Stimulated activated CD8-positive, alpha-beta memory T cell treated with anti-CD3 and anti-CD28 coated beads, Interleukin-4, amount 100 ng/mL, for 48 hours (primary cell): ENCODE measurements at regions not wholly inside any gene's neighbourhood (a gene's known extent, or its start where the extent isn't known, plus 50 kb on each side); places are given as distances from the start of the nearest gene placed in this dataset.

Experiments
- DNase-seq: peaks from one replicate; pipeline ENCODE4 v3.0.0-alpha.2; 2020

DNA sequence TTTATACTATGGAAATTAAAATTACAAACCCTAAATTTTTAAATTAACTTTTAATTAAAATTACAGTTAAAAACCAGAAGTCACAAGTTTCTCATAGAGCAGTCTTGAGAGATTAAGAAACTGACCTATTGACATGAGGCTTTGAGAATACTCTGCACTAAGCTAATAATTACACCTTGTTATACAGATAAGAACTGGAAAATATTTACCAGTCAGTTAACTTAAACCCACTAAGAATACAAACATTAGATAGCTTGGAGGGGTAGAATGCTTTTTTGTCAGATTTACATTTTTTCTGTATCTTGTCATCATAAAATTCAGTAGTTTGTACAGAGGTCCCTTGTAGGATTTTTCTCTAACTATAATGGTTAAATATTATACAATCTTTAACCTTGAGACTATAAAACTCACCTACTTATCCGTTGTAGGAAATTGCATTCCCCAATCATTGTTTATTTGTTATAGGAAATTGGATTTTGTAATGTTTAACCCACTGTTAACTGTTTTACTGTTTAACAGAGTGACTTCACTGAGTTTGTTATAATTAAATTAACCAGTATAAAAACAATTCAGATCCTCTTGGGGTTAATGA, 219.7 kb upstream of the PKDCC start:
- no peak for DNase-seq

DNA sequence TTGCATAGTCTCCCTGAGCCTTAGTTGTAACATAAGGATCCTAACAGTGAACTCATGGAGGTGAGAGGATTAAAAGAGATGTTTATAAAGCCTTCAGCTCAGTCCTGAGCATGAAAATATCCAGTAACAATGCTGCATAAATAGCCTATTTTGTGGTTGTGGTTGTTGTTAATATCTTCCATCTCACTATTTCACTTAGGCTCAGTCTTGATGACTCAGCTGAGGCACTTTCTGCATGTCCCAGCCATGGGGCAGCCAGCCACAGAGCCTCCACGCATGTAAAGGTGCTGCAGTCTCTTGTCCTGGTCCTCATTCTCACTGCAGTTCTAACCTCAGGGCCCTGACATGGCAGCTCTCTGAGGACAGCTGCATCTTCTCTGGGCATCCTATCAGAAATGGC, 218.8 kb upstream of the PKDCC start:
- DNase-seq = no peak

DNA sequence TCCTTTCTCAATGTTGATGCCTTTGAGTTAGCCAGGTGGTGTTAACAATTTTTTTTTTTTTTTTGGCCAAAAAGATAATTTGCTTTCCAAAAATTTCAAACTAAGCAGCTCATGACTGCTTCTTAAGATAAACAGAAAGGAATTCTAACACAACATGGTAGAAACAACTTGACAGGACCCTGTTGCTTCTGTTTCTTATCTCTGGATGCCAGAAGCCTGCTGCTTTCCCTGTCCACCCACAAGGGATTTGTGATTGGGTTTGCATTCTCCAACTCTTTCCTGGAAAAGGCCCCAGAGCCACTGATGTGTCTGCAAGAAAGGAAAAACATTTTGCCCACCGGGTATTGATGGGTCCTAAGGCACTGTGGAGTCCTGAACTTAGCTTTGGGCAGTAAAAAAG, 217.2 kb upstream of the PKDCC start:
- DNase-seq = no peak

DNA sequence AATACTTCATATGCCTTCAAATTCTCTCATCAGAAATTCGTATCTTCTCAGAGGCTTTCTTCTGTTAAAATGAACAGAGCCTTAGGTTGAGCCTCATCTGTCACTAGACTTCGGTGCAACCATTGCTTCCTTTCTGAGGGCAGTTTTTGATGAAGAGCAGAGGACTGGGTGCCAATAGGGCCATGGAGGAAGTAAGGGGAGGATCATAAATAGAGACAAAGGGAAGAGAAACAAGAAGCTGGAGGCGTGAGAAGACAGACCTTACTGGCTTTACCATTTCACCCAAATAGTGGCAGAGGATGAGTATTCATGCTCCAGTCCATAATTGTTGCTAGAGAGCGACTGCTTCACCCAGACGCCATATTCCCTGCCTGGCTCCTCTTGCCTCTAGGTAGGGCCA, 215.6 kb upstream of the PKDCC start:
- no peak for DNase-seq

DNA sequence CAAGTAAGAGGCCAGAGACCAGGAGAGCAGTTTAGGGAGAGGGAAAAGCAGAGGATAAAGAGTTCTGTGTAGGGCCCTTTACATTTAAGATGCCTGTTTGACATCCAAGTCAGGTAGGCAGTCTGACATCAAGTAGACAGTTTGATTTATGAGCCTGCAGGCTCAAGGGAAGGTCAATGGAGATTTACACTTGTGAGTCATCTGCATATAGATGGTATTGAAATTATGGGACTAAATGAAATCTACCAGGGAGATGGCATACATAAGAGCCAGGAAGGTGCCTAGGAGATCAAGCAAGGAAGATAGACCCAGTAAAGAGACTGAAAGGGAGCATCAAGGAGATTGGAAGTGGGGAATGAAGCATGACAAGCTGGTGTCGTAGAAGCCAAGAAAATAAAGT, 212.4 kb upstream of the PKDCC start:
- no peak for DNase-seq

DNA sequence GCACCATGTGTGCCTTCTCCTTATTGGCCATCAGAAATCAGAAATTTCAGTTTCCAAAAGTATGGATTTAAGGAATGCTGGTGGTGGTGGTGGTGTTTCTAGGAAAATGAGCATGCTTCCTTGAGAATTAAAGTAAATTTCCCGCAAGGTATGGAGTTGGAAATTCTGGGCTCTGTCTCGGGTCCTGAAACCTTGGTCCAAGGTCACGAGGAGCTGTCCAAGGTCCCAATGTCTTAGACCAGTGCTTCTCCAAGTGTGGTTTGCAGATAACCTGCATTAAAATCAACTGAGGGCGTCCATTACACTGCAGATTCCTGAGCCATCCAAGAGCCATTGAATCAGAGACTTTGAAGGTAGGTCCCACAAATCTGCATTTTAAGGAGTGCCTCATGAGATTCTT, 210.9 kb upstream of the PKDCC start:
- no peak for DNase-seq

DNA sequence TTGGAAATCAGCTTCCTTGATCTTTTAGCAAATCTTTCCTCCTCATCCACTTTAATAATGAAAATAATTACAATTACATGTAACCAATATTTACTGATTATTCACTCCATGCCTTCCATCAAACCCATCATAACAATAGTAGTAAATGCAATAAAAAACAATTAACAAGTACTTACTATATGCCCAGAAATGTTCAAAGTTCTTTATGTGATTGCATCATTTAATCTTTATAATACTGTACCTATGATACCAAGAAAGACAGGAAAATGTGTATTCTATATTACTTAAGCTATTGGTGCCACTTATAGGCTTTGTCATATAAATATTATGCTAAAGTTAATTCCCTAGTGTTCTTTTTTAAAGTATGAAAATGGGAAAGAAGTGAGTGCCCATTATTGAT, 210.2 kb upstream of the PKDCC start:
- no peak for DNase-seq

DNA sequence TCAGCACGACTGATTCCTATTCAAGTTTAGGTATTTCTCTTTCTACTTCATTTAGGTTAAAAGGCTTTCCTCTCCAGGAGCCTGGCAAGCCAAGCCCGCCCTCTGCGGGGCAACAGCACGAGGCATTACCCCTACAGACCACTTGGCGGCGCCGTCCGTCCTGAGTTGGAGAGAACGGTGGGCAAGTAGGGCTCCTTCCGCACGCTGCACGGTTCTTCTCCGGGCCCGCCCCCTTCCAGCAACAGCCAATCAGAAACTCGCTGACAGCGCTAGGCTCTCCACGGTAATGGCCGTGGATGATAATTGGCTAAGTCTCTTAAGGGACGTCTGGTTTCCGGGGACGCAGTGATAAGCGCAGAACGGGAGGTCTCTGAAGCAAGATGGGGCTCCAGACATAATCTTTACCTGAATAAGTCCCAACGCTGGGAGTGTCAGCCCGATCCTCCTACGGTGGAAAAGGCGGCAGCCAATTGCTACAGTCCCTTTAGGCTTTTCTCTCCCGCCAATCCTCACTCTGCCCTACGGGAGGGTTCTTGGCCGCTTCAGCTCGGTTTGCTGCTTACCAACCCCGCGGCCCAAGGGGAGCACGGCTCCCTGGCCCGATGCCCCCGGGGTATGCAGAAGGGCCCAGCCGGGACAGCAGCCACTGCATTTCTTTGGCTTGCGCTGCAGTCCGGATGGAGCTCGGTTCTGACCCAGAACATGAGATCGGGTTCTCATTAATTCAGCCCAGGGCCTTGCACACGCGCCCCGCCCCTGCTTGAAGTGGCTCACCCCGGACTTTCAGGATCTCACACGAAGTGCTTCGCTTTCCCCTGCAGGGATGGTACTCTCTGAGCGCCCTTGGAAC, 206.9 kb upstream of the PKDCC start:
- peak; percentile 98 for DNase-seq

DNA sequence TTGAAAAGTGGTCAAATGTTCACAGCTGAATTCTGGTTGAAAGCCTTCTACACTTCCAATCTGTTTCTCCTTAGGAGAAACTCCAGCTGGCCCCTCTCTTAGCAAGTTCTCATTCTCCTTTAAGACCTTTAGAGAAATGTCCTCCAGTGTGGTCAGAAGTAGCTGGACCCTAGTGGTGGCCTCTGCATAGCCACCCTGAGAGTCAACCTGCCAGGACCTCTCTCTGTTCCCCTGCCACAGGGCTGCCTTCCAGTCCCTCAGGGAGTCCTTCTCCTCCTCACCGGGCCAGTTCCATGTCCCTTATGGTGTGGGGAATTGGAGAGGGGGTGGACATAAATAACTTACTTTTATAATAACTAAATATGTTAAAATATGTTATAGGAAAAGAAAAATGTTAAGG, 200.9 kb upstream of the PKDCC start:
- no peak for DNase-seq

DNA sequence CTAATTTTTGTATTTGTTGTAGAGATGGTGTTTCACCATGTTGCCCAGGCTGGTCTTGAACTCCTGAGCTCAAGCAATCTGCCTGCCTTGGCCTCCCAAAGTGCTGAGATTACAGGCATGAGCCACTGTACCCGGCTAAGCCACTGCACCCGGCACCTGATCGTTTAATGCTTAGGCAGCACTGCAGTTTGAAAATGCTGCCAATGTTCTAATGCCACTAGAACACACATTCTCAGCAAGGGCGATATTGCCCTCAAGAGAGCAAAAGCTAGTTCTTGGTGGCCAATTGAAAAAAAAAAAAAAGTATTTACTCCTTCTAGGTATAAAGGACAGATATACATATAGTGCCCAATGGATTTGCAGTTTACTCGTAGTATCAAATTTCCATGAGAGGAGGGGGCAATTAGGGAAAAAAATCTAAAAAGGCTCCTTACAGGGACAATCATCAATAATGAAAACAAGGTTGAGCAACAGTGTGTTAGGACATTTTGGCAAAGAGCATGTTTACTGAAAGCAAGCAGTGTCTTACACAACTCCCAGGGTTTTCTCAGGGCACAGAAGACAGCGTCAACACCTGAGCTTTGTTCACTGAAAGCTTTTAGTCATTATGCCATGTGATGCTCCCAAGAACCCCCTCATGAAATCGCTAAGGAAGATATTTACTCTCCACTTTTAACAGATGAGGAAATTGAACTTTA, 199.9 kb upstream of the PKDCC start:
- no peak for DNase-seq

DNA sequence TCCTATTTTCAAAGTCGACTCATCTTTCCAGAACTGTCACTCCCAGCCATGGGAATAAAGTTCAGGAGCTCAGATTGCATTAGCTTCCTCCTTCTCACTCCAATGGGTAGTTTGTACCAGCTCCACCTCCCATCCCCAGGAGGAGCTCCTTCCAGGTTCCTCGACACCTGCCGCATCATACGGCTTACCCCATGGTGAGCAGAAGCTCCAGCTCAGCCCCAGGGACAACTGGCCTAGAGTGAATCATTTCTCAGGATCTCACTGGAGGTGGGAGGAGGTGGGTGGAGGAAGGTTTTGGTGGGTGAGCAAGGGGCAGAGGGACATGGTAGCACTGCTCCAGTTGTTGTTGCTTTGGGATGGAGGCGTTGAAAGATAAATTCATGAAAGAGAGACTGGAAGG, 196.3 kb upstream of the PKDCC start:
- DNase-seq = no peak

DNA sequence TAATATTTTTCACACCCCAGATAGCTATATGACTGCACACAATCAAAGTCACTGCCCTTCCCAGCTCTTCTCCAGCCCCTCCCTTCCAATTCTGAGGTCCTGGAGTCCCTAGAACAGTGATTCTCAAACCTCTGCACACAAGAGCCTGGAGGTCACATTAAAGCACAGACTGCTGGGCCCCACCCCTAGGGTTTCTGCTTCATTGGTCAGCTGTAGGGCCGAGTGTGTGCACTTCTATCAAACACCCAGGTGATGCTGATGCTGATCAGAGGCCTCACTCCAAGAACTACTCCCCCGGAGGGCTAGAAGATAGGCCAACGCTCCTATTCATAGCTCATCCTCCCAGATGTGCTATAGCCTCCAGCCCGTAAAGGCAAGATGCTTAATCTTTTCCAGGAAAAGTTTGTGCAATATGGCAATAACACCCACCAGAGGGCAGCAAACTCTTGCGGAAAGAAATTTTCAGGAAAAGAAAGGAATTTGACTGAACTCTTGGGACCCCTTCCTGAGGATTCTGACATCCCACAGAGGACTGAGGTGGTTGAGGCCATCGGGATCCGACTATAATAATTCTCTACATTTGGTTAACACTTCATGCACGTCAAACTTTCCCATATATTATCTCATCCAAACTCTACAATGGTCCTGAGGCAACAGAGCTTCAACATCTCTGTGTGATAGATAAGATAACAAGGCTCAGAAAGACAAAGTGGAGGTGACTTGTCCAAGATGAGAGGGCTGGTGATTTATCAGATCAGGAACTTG, 194.2 kb upstream of the PKDCC start:
- DNase-seq = peak; percentile 34

DNA sequence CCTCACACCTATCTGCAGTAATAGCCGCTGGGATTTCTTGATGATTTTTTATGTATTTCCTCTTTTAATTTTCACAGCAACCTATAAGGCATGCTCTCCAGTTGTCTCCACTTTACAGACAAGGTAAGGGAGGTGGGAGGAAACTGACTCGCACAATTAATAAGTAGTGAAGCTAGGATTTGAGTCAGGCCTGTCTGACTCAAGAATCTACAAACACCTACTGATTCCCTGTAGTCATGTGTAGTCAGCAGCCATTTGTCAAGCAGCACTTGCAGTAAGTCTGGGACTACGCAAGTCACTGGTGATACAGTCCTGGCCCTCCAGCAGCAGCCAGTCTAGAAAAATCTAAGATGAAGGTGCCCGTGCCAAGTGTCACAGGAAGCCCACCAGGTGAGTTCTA, 193.6 kb upstream of the PKDCC start:
- no peak for DNase-seq

DNA sequence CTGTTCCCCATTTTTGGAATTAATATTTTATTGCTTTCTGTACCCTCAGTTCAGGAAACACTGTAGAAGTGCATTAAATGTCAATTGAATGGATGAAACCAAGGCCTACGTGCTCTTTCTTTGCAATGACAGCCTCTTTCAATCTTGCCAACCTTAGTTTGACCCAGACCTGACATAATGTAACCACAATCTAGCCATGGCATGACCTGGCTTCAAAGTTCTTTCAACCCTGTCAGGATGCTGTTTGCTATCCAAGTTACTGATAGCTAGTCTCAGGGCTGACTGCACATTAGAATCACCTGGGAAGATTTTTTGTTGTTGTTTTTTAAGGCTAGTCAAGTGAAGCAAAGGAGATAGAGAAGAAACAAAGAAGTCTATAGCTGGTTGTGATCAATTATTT, 190.9 kb upstream of the PKDCC start:
- no peak for DNase-seq

DNA sequence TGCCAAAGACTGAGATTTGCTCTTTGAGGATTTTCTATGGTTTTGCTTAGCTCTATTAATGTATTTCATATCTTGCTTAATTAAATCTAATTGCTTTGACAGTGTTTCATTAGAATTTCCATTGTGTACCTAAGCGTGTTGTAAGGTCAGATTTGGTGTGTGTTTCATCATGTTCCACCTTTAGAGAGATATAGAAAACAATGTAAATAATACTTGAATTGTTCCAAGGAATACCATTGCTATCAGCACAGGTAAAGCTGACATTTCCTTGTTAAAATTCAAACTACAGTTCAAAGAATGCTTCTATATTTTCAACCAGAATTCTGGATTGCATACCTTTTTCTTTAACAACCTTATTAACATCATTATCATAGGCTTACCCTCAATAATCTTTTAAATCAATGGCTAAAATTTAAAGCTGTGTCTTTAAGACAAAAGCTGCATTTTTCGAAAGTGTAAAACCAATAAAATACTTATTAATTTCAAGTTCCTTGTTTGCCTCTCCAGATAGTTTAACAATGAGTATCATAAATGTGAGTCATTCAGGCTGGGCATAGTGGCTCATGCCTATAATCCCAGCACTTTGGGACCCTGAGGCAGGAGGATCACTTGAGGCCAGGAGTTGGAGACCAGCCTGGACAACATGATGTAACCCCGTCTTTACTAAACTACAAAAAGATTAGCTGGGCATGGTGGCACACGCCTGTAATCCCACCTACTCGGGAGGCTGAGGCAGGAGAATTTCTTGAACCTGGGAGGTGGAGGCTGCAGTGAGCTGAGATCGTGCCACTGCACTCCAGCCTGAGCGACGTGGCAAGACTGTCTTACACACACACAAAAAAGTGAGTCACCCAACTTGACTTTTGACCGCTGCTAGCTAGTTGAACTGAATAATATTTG, 188.0 kb upstream of the PKDCC start:
- DNase-seq = no peak

DNA sequence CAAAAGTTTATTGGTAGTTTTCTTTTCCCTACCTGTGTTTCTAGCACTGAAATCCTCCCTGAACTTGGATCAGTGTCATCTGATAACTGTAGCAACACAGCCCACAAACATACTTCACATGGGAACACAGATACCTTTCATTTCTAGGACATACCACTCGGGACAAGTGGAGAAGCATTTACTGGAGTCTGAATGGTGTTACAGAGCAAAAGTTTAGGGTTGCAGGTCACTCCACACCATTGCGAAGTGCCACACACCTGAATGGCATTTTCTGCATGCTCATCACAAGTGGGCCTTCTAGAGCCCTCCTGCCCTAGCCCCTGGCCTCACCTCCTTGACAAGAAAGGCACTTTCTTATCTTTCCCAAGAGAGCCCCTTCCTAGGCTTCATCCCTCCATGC, 184.8 kb upstream of the PKDCC start:
- no peak for DNase-seq

DNA sequence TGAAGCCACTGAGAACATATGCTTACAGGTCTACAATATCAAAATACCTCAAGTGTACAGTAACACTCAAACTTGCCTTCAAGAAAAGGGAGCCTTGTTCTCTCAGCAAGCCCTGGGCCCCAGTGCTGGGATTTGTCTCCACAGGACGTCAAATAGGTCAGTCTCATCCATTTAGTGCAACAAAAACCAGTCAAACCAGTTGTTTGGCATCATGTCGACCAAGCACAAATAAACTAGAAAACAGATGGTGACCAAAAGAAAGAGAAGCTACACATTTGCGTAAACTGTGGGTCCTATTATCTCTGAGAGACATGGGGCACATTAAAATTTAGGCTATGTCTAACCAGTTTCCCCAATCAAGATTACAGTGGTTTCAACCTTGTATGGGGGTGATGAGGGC, 182.6 kb upstream of the PKDCC start:
- DNase-seq = no peak

DNA sequence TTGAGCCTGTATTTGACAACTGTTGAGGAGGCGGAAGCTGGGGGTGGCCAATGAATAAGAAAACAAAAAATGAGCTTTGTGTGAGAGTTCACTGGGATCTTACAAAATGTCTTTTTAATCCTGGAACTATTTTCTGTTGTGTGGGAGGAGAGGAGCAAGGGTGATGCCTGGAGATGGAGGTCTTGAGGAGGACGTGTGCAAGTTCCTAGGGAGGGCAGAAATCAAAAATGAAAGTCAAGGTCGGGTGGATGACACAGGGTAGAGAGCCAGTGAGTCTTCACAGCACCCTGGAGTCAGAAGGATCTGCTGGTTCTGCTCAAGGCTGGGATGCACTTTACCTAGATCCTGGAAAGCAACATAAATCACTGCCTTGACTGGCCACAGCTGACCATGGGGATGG, 180.3 kb upstream of the PKDCC start:
- no peak for DNase-seq

DNA sequence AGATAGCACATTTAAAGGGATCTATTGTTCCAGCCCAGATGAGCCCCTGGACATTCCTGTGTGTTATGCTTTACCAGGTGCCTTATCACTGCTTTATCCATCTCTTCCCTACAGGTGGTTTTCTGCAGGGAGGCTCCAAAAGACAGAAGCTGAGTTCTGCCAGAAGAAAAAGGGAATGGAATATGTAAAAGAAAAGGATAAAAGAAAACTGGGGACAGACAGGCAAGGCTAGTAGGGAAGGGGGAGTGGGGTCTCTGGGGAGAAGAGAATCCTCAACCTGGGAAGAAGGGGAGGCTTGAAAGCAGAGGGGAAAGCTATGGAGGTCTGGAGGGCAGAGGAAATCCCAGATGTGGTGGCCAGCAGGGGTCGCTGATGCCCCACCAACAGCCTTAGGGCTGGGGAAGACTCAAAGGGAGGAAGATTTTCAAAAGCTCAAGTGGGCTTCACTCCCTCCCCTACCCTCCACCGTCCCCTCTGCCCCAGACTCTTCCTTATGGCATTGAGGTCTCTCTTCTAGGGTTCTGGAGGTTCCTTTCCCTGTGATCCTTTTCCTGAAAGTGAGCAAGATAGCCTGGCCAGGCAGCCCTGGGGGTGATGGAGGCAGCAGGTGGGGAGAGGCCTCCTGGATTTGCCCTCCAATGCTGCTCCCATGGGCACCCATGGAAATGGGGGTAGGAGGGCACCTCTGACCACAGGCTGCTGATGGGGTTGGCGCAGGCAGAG, 178.1 kb upstream of the PKDCC start:
- peak; percentile 88 for DNase-seq

DNA sequence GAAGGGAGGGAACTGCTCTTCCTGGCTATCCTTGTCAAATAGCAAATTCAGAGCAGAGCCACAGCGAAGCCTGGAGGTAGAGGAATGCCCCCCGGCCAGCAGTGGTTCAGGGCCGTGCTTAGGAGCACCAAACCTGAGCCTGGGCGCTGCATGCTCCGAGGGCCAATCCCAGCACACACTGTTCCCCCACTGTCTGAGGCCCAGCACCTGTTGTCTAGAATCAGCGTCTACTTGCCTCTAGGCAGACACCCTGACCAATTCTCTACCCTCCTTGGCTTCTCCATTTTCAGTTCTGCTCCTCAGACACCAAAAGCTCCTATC, 177.6 kb upstream of the PKDCC start:
- no peak for DNase-seq

DNA sequence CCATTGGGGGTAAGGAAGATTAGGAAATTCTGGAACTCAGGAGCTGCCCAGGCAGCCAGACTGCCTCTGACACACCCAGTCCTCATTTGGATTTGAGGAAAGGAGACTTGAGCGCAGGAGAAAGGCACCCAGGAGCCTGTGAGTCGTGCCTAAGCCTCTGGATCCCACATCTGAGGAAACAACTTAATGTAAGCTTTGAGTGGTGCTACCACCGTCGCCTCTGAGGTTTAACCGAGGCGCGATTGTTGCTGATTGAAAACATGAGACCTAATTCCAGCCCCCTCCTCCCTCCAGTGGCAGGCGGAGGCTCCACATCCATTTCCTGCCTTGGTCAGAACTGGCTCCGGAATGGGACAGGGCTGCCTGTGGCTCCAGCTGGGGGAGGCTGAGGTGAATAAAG, 176.7 kb upstream of the PKDCC start:
- DNase-seq = no peak

DNA sequence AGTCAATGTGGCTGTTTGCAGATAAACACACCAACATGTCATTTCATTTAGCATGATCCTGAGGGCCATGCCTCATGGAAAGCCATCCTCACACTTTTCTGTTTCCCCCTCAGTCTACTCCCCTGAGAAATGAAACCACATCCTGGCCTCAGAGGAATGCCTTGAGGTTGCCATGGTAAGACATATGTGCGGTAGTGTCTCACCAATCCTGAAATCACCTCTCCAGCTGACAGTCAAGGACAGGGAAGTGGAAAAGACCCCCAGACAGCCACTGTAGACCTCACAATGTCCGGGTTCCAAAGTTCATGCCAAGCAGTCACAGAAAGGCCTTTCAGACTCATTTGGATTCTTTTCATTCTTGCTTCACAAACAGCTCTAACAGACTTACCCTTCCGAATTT, 175.2 kb upstream of the PKDCC start:
- no peak for DNase-seq
